Breast epithelium (tissue), 4 donors: ENCODE measurements at regions not wholly inside any gene's neighbourhood (a gene's known extent, or its start where the extent isn't known, plus 50 kb on each side); places are given as distances from the start of the nearest gene placed in this dataset.

Experiments used
- DNase-seq, 2 donors: peaks; one replicate each; pipeline ENCODE4 v3.0.0-alpha.2; 2019; ENCODE audit warnings: low spot score in 2 of 2
- H3K27ac ChIP-seq, 2 donors: fragments of 200-600 bp; sonication (generic) in 1 of 2; one replicate each; pipeline ENCODE4 v1.5.1; 2016 to 2019; ENCODE audit warnings: mild to moderate bottlenecking in 1 of 2
- H3K27me3 ChIP-seq, 2 donors: fragments of 200-600 bp; sonication (generic) in 1 of 2; one replicate each; pipeline versions ENCODE4 v1.5.1 to v1.6.0; 2017 to 2019; ENCODE audit warnings: control low read depth in 1 of 2, mild to moderate bottlenecking in 1 of 2
- H3K36me3 ChIP-seq: fragments of 200-600 bp; one replicate; pipeline ENCODE4 v1.5.1; 2019
- H3K4me1 ChIP-seq, 2 donors: fragments of 200-600 bp; sonication (generic); one replicate each; pipeline ENCODE4 v1.5.1; 2016 to 2019; ENCODE audit warnings: control low read depth in 1 of 2
- H3K4me3 ChIP-seq, 3 donors: fragments of 200-600 bp; sonication (generic); 1 replicate in 2 of 3; 2 replicates in 1 of 3; pipeline ENCODE4 v1.5.1; 2016 to 2019; ENCODE audit warnings: mild to moderate bottlenecking in 3 of 3, moderate library complexity in 2 of 3
- H3K9me3 ChIP-seq, 2 donors: fragments of 200-600 bp; sonication (generic) in 1 of 2; one replicate each; pipeline ENCODE4 v1.5.1; 2016 to 2019; ENCODE audit warnings: control low read depth in 1 of 2
- CTCF ChIP-seq, 3 donors: fragments of 450-650 bp; IDR thresholded peaks; one replicate each; pipeline ENCODE4 v1.5.1; 2016 to 2017; ENCODE audit warnings: antibody characterized with exemption in 3 of 3, mild to moderate bottlenecking in 3 of 3, moderate library complexity in 3 of 3
- POLR2A ChIP-seq: fragments of 450-650 bp; IDR thresholded peaks from one replicate; pipeline ENCODE4 v1.6.1; 2016; ENCODE audit warnings: antibody characterized with exemption, mild to moderate bottlenecking, moderate library complexity
- POLR2AphosphoS5 ChIP-seq, 3 donors: sonication (generic); formaldehyde crosslinking; IDR thresholded peaks; one replicate each; pipeline ENCODE4 v1.6.1; 2017; ENCODE audit warnings: antibody characterized with exemption in 3 of 3
- intact Hi-C: fragments of 100-400 bp; cut with DNase I; formaldehyde crosslinking; loops from one replicate; pipeline ENCODE4 v1.15.1; 2023; ENCODE audit warnings: low total_unique reads

GRCh38 chr5:15209053-15209762 lies 290.8 kb upstream of the FBXL7 start:
- H3K36me3 ChIP-seq = peaks cover 3% of the 10 kb centered on the region
- intact Hi-C loops = no loop called here
- no peak for TF ChIP-seq CTCF (IDR thresholded peaks at IDR 0.05)
- TF ChIP-seq POLR2A = no peak
- TF ChIP-seq POLR2AphosphoS5 (IDR thresholded peaks at IDR 0.05) = no peak
- no peaks in the 10 kb centered on the region for H3K9me3 ChIP-seq
- no peak overlapping the region for H3K4me3 ChIP-seq
- H3K27me3 ChIP-seq = no peaks in the 10 kb centered on the region
- no peaks in the 10 kb centered on the region for H3K4me1 ChIP-seq
- DNase-seq = no peak
- no peak overlapping the region for H3K27ac ChIP-seq

DNA sequence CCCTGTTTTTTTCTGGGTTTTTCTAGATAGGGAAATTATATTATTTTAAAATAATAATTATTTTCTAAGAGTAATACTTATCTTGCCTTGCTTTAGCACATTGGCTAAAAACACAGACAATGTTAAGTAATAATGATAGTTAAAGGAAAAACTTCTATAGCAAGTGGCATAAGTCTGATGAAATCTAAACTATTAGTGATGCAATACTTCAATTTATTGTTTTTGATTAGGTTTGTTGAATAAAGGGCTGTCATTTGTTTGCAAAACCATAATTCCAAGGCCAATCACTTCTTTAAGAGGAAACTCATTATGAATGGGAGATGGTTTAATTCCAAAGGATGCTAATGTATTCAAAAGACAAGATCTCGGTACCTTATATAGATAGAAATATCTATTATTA lies 293.8 kb upstream of the FBXL7 start:
- Histone ChIP-seq H3K9me3 (no peaks in the 10 kb centered on the region), H3K27ac (no peak overlapping the region), H3K27me3 (no peaks in the 10 kb centered on the region), H3K4me3 (no peak overlapping the region), H3K4me1 (no peaks in the 10 kb centered on the region), H3K36me3 (no peaks in the 10 kb centered on the region)
- DNase-seq = no peak
- TF ChIP-seq POLR2A (no peak), POLR2AphosphoS5 (IDR thresholded peaks at IDR 0.05) (no peak), CTCF (IDR thresholded peaks at IDR 0.05) (no peak)
- intact Hi-C loops = no loop called here

DNA sequence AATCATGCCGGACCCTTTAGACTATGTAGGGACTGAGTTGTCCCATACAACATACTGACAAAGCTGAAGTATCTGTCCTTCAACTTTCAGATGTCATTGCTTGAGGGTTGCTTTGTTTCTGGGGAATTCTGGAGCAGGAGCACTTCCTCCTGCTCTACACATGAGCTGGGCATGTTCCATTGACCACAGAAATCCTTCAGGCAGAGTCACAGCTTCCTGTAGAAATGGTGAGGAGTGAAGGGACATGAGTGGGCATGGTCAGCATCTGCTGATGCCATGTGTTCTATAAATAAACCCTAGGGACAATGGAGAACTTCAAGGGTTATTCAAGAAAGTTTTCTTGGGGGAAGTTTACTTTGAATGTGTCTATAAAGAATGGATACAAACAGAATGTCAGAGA lies 296.6 kb upstream of the FBXL7 start:
- H3K9me3 ChIP-seq = no peaks in the 10 kb centered on the region
- TF ChIP-seq POLR2A = no peak
- no peak for TF ChIP-seq POLR2AphosphoS5 (IDR thresholded peaks at IDR 0.05)
- no peak for TF ChIP-seq CTCF (IDR thresholded peaks at IDR 0.05)
- H3K27me3 ChIP-seq = no peaks in the 10 kb centered on the region
- intact Hi-C loops = no loop called here
- no peak overlapping the region for H3K27ac ChIP-seq
- H3K36me3 ChIP-seq = no peaks in the 10 kb centered on the region
- DNase-seq = no peak
- H3K4me3 ChIP-seq = no peak overlapping the region
- H3K4me1 ChIP-seq = no peaks in the 10 kb centered on the region

GRCh38 chr5:15191012-15191411 lies 309.0 kb upstream of the FBXL7 start:
- Histone ChIP-seq H3K27me3 (no peaks in the 10 kb centered on the region), H3K4me1 (no peaks in the 10 kb centered on the region), H3K4me3 (no peak overlapping the region), H3K9me3 (no peaks in the 10 kb centered on the region), H3K36me3 (no peaks in the 10 kb centered on the region), H3K27ac (no peak overlapping the region)
- intact Hi-C loops = no loop called here
- no peak for TF ChIP-seq CTCF (IDR thresholded peaks at IDR 0.05)
- no peak for TF ChIP-seq POLR2AphosphoS5 (IDR thresholded peaks at IDR 0.05)
- TF ChIP-seq POLR2A = no peak
- no peak for DNase-seq

GRCh38 chr5:15183520-15183919 lies 311.9 kb upstream of the ANKH start:
- no peaks in the 10 kb centered on the region for H3K9me3 ChIP-seq
- H3K4me3 ChIP-seq = no peak overlapping the region
- no peak for TF ChIP-seq CTCF (IDR thresholded peaks at IDR 0.05)
- TF ChIP-seq POLR2A = no peak
- H3K4me1 ChIP-seq = no peaks in the 10 kb centered on the region
- intact Hi-C loops = no loop called here
- H3K27me3 ChIP-seq = no peaks in the 10 kb centered on the region
- DNase-seq = no peak
- no peaks in the 10 kb centered on the region for H3K36me3 ChIP-seq
- H3K27ac ChIP-seq = no peak overlapping the region
